Stimulated activated CD8-positive, alpha-beta memory T cell treated with anti-CD3 and anti-CD28 coated beads, Interleukin-12 subunit alpha, Interleukin-12 subunit beta, amount 100 ng/mL, for 24 hours (primary cell): ENCODE measurements at regions not wholly inside any gene's neighbourhood (a gene's known extent, or its start where the extent isn't known, plus 50 kb on each side); places are given as distances from the start of the nearest gene placed in this dataset.

ENCODE experiments used
- DNase-seq: peaks from one replicate; pipeline ENCODE4 v3.0.0-alpha.2; 2020; ENCODE audit errors: extremely low read depth

DNA sequence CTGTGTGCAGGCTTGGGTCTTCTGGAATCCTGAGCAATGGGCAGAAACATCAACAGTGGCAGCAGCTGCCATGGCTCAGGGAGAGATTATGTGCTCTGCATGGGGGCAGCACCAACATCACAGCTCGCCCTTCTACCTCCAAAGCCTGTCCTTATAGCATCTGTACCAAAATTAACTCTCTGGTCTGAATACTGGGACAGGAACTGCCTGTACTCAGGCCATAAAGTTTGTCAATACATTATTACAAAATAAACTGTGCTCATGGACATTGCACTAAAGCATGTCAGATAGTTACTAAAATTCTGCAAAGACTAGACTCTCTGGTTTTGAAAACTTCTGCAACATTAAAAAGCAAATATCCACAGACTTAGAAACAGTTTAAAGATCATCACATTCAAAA is 91.6 kb downstream of the ZC3H11B start:
- no peak for DNase-seq

DNA sequence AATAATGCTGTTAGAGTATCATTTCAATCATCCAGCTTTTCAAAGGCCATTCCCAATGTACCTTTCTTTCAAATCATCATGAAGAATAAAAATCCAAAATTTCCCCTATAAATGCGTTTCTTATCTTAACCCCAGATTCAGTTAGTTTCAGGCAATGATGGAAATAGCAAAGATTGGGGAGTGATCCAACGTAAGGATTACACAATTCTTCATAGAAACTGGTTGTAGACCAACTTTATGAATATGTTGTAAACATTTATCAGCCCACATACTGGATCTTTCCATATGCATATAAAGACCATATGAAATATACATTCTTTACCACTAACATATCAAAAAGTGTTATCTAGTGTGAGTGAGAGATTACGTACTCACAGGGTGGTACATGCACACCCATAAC is 92.7 kb downstream of the ZC3H11B start:
- no peak for DNase-seq

DNA sequence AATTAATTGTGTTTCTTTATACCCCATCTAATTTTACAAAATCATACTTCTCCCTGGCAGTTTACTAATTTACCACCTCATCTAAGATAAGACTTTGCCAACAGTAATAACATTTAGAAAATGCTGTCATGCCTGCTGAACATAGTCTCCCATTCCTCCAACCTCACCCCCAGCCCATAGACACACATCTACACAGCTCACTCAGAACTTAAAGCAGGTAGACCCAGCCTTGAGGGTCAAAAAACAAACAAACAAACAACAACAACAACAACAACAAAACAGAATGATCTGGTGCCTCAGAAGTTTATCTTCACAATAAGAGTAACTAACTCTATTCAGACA is 94.0 kb downstream of the ZC3H11B start:
- DNase-seq: no peak

DNA sequence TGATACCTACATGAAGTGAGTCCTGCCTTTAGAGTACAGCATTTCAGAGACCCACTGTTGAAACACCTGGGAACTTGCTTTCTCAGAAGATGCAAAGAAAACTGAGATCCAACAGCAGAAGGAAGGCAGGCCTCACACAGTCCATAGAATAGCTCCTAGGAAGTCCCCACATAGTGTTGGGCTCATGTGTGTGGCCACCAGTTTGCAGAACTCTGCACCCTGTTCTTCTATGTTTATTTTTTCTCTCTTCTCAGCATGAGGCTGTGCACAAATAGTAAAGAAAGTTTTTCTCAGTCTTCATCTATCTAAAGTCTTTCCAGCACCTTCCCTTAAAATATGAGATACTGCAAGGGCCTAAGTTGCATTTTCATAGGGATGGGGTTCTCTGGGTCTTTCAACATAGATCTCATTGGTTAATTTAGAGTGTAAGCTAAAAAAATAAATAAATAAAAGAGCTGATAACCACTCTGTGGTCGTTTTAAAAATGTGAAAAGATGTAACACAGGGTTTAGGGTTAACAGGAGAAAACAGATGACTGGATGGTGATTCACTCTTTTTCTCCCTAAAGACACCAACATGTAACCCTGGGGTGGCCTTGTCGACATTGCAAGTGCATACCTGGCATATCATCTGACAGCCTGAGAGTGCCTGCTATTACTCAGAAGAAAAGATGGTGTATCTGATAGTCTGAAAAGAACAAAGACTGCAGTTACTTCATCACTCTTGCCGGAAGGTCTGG is 94.6 kb downstream of the ZC3H11B start:
- no peak for DNase-seq

DNA sequence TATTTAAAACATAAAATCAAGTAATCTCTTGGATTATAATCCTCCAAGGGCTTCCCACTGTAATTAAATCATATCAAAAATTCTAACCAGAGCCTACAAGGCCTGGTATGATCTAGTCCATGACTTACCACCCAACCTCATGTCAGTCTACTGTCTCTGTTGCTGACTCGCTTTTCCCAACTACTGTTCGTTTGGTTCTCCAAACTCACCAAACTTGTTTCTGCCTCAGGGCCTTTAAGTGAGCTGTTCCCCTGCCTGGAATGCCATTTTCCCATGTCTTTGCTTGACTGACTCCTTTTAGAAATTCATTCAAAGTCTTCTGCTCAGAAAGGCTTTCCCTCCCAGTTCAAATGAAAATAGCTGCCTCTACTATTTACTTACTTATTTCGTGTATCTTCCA is 95.9 kb downstream of the ZC3H11B start:
- DNase-seq: no peak

DNA sequence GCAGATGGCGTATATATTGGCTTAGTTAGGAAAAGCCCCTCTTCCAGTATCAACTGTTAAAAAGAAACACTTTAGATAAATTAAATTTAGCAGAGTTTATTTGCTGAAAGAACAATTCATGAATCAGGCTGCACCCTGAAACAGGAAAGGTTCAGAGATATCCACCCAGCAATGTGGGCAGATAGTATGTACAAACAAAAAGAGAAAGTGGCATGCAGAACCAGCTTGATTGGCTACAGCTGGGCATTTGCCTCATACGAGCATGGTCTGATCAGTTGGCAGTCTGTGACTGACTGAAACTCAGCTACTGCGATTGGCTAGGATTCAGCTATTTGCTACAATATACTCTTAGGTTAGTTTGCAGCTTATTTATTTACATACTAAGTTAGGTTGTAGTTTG is 98.2 kb downstream of the ZC3H11B start:
- no peak for DNase-seq

DNA sequence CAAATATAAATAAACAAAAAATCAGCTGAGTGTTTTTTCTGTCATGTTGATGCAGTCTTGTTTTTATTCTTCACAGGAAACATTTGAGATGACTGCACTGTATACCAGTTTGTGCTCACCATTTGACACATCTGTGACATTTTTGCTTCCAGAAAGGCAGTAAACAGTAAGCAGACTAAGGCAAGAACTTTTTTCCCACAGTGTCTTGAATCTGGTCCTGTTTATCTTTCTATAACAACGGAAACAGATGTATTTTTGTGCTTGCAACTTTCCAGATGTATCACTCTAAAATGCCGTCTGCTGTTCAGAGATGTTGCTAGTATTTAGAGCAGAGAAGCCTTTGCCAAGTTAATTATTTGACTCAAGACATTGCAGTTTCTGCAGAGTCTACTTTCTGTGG is 105.5 kb downstream of the ZC3H11B start:
- DNase-seq: no peak

DNA sequence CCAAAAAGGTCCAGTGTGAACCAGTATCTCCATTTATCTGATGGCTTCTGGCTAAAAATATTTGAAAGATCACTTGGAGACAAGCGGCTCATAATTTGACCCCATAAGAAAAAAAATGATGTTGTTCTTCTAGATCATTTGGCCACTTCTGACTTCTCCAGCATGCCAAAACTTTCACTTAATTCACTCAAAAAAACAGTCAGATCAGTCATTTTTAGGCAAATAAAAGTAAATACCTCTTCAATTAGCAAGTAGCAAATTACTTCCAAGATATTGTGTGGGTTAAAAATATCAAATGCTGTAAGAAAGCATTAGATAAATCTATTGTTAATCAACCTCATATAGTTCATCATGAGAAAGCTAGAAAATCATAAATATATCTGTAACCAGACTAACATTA is 106.0 kb downstream of the ZC3H11B start:
- DNase-seq: no peak

DNA sequence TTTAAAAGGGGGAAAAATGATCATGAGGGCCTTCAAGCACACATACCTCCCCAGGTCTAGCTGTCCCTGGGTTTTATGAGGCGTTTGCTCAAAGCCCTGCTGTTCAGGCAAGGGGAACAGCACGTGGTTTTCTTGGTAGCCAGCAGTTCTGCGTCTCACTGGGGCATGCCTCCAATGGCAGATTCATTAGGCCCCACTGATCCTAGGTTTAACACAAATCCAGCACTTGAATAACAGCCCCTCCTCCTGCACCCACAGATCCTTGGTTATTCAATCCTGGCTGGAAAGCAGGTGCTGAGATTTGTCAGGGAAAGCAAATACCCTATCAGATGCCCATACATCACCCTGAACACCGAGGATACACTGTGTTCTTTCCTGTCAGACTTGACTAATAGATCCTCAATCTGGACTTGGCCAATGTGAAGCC is 106.4 kb downstream of the ZC3H11B start:
- no peak for DNase-seq

DNA sequence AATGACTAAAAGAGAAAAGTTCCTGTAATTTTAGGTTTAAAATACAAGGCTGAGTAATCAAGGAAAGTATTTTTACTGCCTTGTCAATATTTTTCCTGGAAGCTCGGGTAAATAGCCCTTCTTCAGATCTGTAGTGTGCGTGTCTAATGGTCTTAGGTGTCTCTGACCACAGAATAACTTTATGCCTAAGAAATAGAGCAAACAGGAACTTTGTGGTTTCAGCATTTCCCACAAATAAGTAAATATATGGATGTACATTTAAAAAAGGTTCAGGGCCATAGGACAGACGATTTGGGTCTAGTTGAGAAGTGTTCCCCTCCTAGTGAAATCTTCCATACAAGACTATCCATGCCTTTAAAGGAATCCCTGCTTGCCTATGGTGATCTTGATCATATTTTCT is 107.0 kb downstream of the ZC3H11B start:
- DNase-seq: no peak

DNA sequence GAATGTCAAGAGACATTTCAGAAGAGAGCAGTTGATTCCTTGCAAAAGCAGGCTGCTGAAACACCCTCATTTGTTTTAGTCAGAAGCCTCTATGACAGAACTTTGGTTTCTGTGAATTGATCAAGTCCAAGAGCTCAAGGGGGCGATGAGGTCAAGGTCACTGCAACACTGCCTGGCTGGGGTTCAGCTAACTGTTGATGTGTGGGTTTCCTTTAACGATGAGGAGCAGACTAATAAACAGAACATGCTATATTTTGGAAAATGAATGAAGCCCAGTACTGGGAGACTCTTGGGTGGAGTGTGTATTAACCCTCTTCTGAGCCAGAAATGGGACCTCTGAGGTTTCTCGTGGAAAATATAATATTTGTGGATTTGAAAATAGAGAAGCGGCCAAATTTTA is 109.3 kb downstream of the ZC3H11B start:
- DNase-seq: no peak

DNA sequence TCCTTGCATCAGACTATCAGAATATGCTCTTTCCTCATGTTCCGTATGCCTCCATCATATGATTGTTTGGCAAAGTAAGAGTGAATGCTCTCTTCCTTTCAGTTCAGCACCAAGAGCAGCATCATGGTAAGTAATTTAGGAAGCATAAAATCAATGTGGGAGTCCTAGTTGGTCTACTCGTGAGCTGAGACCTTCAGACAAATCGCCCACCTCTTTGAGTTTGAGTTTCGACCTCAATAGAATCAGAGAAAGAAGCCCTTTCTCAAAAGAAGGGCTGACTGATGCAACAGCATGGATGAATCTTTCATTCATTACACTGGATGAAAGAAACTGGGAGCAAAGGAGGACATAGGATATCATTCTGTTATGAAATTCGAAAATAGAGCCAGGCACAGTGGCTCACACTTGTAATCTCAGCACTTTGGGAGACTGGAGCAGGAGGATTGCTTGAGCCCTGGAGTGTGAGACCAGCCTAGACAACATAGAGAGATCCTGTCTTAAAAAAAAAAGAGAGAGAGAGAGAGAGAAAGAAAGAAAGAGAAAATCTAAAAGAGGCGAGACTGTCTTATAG is 112.5 kb downstream of the ZC3H11B start:
- no peak for DNase-seq

DNA sequence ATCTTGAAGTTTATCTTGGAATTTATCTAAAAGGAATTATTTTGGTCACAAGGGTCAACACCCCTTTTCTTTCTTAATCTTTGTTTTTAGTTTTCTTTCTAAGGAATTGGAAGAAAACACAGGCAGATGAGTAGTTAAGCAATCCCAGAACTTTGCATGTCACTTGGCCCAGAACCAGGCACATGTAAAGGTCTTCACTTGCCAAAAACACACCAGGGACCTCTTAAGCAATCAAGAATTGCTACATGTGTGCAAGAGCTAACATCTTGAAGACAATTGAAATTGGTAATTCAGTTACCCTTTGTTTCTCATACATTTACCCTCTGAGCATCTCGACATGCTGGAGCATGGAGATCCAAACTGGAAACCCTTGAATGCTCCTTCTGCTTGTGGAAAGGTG is 114.2 kb downstream of the ZC3H11B start:
- no peak for DNase-seq

DNA sequence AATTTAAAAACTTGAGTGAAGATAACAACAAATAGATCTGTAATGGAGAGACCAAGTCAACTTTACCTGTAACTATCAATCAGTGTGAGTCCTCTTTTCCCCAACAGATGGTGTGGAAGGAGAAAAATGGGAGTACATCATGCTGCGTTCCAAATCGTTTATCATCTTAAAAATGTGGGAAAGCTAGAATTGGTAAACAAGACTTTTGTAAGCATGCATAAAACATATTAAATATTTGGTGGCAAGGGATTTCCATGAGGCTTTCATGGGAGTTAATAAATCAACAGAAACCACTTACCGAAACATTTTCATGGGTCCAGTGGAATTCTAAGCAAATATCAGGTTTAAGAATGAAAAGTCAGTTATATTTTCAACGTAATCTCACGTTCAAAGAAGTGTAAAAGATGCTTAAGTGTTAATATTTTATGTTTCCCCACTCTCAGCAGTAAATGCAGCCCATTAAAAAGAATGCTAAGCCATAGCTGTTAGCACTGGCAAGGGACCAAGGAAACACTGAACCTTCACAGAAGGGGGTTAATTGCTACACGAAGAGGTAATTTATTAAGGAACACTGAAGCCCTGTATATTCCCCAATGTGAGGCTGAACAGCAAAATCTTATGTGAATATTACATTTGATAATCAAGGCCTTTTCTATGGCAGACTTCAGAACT is 117.0 kb downstream of the ZC3H11B start:
- no peak for DNase-seq

DNA sequence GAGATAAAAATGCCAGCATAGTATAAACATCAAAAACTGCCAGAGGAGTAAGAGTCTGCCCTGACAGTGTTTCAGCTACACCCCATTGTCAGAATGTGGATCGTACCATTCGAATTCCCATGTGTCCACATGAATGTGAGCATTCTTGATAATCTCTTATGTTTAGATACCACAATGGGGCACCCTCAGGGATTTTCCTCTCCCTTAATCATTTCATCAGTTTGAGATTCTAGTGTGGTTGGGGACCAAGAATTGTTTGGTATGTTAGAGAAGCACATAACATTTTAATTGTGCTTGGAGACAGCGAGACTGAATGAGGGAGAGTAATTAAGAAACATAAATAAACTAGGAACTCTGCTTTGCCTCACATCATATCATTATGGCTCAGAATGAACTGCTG is 120.2 kb downstream of the ZC3H11B start:
- no peak for DNase-seq

DNA sequence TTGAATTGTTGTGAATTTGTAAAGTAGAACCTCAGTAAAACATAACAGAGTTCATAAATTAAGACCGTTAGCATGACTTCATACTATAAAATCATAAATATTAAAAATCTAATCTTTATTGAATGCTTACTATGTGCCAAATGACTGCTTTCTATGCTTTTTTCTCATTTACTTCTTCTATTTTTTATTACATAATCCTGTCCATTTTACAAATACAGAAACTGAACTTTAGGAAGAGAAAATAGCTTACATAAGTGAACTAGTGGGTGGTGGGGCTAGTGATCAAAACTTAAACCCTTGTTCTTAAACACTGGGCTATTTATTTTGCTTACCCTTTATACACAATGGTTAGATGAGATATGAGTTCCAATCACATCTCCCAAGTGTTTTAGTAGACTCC is 122.3 kb downstream of the ZC3H11B start:
- no peak for DNase-seq

DNA sequence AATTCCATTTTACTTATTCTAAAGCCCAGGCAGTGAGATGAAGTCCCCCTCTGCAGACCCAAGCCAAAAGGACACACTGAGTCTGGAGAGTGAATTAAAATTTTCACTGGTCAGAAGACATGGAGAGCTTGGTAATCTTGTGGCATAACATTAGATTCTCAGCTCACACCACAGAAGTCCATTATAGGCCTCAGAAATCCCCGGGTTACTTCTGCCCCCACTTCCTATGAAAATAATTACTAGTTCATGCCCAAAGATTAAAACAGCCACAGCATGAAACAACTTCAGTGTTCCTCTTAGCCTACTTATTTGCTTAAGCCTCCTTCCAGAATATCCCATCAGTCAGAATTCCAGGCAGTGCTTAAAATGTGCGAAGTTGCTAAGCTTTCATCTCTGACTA is 123.3 kb downstream of the ZC3H11B start:
- no peak for DNase-seq

DNA sequence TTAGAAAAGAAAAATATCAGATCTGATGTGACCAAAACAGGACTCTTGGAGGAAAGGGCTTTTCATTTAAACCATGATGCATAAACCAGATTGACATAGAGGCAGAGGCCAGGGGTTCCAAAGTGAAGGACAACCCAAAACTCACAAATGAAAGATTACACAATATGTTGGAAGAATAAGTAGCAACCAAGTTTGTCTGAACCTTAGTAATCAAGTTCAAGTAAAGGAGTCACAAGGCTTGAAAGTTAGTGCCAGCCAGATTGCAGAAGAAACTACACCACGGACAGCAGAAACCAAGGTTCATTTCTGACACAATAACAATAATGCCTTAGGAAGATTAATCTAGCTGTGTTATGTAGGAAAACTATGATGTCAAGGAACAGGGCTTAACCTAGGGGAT is 124.6 kb downstream of the ZC3H11B start:
- no peak for DNase-seq

DNA sequence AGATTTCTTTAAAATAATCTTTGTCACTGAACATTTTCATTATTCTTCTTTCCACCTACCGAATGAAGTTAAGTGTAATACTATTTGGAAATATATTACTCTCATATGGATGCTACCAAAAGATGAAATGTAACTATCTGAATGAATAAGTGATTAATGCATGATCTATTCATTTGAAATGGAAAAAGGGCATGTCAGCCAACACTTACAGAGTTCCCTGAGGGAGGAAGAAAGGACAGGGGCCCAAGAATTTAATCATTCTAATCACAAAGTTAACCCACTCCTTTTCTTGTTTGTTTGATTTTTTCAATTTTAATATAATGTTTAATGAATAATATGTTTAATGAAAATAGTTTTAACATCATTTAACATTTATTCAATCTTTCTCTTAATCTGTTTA is 129.4 kb downstream of the ZC3H11B start:
- DNase-seq: no peak

DNA sequence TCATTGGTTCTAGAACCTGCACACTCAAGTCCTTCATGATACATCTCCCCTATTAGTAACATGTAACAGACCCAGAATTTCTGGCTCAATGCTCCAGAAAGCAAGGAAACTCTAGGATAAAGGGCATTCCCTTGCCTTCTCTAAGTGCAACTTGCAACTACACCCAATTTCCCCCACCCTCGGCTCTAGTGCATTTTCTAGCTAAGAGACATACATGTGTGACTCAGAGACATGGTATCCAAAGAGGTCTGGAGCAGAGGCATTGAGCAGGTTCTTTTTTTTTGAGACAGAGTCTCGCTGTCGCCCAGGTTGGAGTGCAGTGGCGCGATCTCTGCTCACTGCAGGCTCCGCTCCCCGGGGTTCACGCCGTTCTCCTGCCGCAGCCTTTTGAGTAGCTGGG is 132.9 kb downstream of the ZC3H11B start:
- DNase-seq: no peak

DNA sequence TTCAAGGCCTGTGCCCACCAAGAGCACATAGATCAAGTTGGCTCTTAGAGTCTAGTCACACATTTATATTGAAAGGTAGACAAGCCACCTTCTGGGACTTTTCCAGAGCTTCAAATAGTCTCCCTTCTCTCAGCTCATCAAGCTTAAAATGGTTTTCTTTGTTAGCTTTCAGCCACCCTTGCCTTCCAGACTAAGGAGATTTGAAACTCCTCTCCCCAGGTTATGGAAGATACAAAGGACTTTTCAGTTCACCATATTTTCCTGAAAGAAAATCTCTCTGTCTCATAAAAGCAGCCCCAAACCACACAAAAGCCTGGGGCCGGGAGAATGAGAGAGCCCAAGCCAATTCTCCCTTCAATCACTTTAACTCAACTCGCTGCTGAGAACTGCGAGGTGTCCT is 134.1 kb downstream of the ZC3H11B start:
- no peak for DNase-seq

DNA sequence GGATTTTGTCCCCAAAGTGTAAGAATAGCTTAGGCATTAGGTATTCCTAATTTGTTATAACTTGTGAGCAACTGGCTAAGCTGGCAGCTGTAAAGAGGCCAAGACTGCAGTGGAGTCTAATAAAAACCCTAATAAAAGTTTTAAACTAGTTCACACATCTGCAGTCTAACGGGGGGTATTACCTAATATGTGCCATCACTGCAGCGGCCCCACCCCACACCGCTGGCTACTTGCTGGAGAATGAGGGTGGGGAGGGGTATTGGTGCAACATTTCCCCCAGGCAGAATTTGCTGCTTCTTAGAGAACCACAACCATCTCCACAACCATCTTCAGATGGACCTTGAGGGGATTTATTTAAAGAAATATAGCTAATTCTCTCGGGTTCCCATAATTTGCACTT is 135.0 kb downstream of the ZC3H11B start:
- DNase-seq: no peak

DNA sequence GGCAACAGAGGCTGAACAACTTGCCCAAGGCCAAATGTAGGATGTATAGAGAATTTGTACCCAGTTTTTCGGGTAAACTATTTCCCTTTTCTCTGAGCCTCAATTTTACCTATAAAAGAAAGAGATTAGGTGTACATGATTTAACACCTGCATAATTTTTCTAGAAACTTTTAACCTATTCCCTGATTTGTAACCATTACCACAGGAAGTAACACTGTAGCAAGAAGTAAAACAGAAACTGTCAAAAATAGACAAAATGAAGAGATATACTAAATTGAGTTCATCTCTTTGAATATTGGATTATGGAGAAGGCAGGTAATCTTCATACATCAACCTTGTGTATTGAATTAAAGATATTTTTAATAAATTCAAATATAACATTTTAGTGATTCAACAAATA is 136.2 kb downstream of the ZC3H11B start:
- no peak for DNase-seq

DNA sequence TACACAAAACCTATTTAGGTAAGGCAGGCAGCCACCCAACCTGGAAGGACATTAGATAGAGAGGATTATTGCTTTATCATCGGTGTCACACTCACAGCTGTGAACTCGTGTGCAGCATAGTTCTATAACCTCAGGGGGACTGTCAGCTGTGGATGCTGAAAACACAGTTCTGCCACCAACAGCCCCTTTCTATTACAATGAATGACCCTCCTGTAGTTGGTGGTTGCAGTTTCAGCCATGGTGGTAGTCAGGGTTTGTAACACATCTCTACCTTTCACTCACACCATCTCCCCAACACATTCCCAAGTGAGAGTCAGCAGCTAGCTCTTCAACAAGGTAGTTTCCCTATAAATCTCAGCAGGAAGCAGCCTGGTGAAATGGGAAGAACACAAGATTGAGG is 136.8 kb downstream of the ZC3H11B start:
- DNase-seq: no peak
